Mesothelial cell of epicardium (in vitro differentiated cells): ENCODE measurements at regions not wholly inside any gene's neighbourhood (a gene's known extent, or its start where the extent isn't known, plus 50 kb on each side); places are given as distances from the start of the nearest gene placed in this dataset.

Source experiments
- DNase-seq, 2 experiments: peaks; one replicate each; pipeline ENCODE4 v3.0.0; 2021; ENCODE audit warnings: low spot score in 2 of 2; ENCODE audit not compliant: unreplicated experiment in 2 of 2
- H3K27ac Mint-ChIP-seq: 2 replicates; pipeline ENCODE4 v1.8.0; 2021; ENCODE audit warnings: mixed read lengths
- H3K27me3 Mint-ChIP-seq: 2 replicates; pipeline ENCODE4 v1.8.0; 2021; ENCODE audit warnings: low read depth, mixed read lengths
- H3K36me3 Mint-ChIP-seq: 2 replicates; pipeline ENCODE4 v1.8.0; 2021; ENCODE audit warnings: mixed read lengths
- H3K4me1 Mint-ChIP-seq: 2 replicates; pipeline ENCODE4 v1.8.0; 2021; ENCODE audit warnings: mixed read lengths
- H3K4me3 Mint-ChIP-seq: 2 replicates; pipeline ENCODE4 v1.8.0; 2021; ENCODE audit warnings: mild to moderate bottlenecking, moderate library complexity, mixed read lengths
- H3K9me3 Mint-ChIP-seq: 2 replicates; pipeline ENCODE4 v1.8.0; 2021; ENCODE audit warnings: mixed read lengths
- TF ChIP-seq, protein P1 (sequence below): fragments of 200-600 bp; sonication (generic); IDR thresholded peaks from one replicate; pipeline ENCODE4 v1.5.0; 2021; ENCODE audit warnings: antibody characterized with exemption; ENCODE audit not compliant: unreplicated experiment

- DNase-seq = no peak
- H3K9me3 Mint-ChIP-seq = no peaks in the 10 kb centered on the region
- H3K27ac Mint-ChIP-seq = no peak overlapping the region
- H3K4me1 Mint-ChIP-seq = no peaks in the 10 kb centered on the region
- peaks cover 13% of the 10 kb centered on the region for H3K27me3 Mint-ChIP-seq
- H3K4me3 Mint-ChIP-seq = no peak overlapping the region
- H3K36me3 Mint-ChIP-seq = no peaks in the 10 kb centered on the region
- TF ChIP-seq, protein P1, sequence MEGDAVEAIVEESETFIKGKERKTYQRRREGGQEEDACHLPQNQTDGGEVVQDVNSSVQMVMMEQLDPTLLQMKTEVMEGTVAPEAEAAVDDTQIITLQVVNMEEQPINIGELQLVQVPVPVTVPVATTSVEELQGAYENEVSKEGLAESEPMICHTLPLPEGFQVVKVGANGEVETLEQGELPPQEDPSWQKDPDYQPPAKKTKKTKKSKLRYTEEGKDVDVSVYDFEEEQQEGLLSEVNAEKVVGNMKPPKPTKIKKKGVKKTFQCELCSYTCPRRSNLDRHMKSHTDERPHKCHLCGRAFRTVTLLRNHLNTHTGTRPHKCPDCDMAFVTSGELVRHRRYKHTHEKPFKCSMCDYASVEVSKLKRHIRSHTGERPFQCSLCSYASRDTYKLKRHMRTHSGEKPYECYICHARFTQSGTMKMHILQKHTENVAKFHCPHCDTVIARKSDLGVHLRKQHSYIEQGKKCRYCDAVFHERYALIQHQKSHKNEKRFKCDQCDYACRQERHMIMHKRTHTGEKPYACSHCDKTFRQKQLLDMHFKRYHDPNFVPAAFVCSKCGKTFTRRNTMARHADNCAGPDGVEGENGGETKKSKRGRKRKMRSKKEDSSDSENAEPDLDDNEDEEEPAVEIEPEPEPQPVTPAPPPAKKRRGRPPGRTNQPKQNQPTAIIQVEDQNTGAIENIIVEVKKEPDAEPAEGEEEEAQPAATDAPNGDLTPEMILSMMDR = no peak
Measured at GRCh38 chr19:28840891-28841290, 372.1 kb downstream of the UQCRFS1 start.

GRCh38 chr19:28839455-28839854 lies 373.5 kb downstream of the UQCRFS1 start:
- Mint-ChIP-seq H3K9me3 (no peaks in the 10 kb centered on the region), H3K4me3 (no peak overlapping the region), H3K27ac (no peak overlapping the region), H3K4me1 (no peaks in the 10 kb centered on the region), H3K27me3 (peaks cover 13% of the 10 kb centered on the region), H3K36me3 (no peaks in the 10 kb centered on the region)
- DNase-seq = no peak
- TF ChIP-seq, protein P1 = no peak

GRCh38 chr19:28838909-28839308 lies 374.0 kb downstream of the UQCRFS1 start:
- no peaks in the 10 kb centered on the region for H3K36me3 Mint-ChIP-seq
- H3K9me3 Mint-ChIP-seq = no peaks in the 10 kb centered on the region
- H3K27me3 Mint-ChIP-seq = peaks cover 13% of the 10 kb centered on the region
- H3K4me1 Mint-ChIP-seq = no peaks in the 10 kb centered on the region
- TF ChIP-seq, protein P1 = no peak
- no peak overlapping the region for H3K4me3 Mint-ChIP-seq
- no peak overlapping the region for H3K27ac Mint-ChIP-seq
- no peak for DNase-seq

DNA sequence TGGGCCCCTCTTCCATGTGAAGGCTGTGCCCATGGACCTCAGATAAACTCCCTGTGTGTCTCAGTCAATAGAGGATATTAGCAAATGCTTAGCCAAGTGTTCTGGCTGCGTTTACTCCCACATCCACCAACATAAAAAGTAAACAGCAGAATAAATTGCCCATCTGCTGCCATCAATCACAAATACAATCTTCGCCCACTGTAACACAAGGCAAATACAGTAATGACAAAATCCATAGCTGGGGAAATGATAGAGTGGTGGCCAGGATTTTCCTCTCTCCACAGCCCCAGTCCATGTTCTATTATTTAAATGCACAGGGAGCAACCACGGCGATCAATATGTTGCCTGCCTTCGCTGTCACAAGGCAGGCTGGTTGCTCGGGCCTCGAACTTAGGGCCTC lies 376.5 kb downstream of the UQCRFS1 start:
- H3K27ac Mint-ChIP-seq = no peak overlapping the region

GRCh38 chr19:28834996-28835395 lies 378.0 kb downstream of the UQCRFS1 start:
- Mint-ChIP-seq H3K9me3 (no peaks in the 10 kb centered on the region), H3K4me3 (no peak overlapping the region), H3K27me3 (peaks cover 13% of the 10 kb centered on the region), H3K36me3 (no peaks in the 10 kb centered on the region), H3K4me1 (no peaks in the 10 kb centered on the region), H3K27ac (no peak overlapping the region)
- TF ChIP-seq, protein P1 = no peak
- DNase-seq = no peak

More for the DNA sequence above, 376.5 kb downstream of the UQCRFS1 start:
- Mint-ChIP-seq H3K36me3 (no peaks in the 10 kb centered on the region), H3K9me3 (no peaks in the 10 kb centered on the region), H3K4me1 (no peaks in the 10 kb centered on the region), H3K27me3 (peaks cover 13% of the 10 kb centered on the region), H3K4me3 (no peak overlapping the region)
- TF ChIP-seq, protein P1 = no peak
- DNase-seq = no peak

GRCh38 chr19:28831462-28831861 lies 381.5 kb downstream of the UQCRFS1 start:
- Mint-ChIP-seq H3K27me3 (peaks cover 8% of the 10 kb centered on the region), H3K4me1 (no peaks in the 10 kb centered on the region), H3K4me3 (no peak overlapping the region), H3K36me3 (no peaks in the 10 kb centered on the region), H3K27ac (no peak overlapping the region), H3K9me3 (no peaks in the 10 kb centered on the region)
- DNase-seq = no peak
- TF ChIP-seq, protein P1 = no peak
